NCI-H1048 (cell line): ENCODE measurements at regions not wholly inside any gene's neighbourhood (a gene's known extent, or its start where the extent isn't known, plus 50 kb on each side); places are given as distances from the start of the nearest gene placed in this dataset.

Source experiments
- DNase-seq: peaks from one replicate; lab custom pipeline; 2025; lab: John Stamatoyannopoulos, UW

DNA sequence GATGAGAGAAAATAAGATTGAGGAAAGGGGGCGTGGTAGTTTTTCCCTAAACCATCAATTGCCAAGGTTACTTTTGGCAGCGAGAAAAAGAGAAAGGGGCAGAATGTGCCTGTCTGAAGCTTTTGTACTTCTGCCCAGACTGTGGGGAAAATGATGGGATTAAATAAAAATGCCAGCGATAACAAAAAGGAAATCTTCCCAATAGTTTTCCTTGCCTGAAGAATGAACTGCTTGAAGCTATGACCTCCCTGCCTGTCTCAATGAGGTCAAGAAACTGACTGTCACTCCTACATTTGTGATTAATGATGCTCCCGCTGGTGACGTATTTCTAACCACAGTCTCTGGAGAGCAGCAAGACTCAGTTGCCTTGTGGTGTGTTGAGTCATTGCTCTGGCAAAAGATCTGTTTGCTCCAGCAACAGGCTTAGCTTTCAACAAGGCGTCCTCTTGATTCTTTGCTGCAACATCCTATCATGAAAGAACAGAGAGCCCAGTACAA, 1051.5 kb downstream of the DIAPH3 start:
- no peak for DNase-seq

DNA sequence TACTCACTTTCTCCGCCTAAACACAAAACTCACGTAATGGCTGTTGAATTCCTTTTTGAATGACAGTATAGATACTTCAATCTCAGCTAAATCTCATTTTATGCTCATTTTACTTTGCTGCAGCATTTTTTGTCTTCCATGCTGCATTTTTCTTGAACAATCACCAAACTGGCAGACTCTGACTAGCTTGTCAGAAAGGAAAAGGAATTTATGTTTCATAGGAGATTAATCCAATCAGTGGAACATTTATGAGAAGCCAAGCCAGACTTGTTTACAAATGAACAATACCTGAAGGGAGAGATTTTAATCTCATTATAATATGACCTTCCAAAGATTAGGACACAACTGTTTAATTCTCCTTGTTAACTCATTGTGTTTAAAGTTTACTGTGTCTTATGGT, 1044.3 kb downstream of the DIAPH3 start:
- DNase-seq = no peak

DNA sequence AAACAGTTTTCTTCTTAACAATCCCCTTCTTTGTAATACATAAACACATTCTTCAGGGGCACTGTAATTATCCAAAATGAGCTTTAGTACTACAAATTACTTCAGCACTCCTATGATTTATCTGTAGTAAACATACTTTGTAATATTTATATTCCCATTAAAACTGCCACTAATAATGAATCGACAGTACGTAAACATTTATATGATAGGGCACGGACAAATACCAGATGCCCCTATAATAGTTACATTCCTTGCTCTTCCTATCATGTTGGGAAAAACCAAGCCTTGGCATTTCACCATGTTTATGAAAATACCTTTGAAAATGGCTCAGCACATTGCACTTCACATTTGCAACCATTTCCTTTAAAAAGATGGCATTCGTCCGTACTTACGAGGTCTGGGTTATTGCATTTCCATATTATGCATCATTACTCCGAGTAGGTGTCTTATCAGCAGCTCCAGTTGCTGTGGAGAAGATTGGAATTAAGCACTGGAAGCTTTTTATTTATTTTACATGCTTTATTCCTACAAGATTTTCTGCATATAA, 1043.4 kb downstream of the DIAPH3 start:
- DNase-seq = no peak

DNA sequence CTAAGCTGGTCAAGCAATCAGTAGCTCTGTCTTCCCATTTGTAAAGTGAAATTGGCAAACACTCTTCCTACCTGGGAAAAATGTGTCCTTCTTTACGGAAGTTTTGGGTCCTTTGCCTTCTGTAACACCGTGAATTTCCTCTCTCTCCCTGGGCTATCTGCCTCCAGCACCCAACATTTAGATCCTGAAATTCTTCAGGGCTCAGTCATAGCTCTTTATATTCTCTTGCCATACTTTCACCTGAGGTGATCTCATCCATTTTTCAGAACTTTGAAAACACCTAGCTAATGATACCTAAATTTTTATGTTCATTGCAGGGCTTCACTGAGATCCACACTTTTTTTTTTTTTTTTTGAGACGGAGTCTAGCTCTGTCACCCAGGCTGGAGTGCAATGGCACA, 1042.2 kb downstream of the DIAPH3 start:
- no peak for DNase-seq

DNA sequence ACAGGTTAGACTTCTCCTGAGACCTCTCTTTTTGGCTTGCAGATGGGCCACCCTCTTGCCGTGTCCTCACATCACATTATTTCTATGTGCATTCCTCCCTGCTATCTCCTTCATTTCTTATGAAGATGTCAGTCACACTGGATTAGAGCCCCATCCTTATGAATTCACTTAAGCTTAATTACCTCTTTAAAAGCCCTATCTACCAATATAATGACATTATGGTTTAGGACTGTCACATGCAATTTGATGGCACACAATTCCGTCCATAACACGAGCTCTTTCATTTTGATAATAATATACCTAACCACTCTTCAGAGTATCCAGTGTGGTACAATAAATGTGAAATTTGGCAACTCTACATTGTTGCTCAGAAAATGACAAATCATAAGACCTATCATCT, 1037.3 kb downstream of the DIAPH3 start:
- no peak for DNase-seq

DNA sequence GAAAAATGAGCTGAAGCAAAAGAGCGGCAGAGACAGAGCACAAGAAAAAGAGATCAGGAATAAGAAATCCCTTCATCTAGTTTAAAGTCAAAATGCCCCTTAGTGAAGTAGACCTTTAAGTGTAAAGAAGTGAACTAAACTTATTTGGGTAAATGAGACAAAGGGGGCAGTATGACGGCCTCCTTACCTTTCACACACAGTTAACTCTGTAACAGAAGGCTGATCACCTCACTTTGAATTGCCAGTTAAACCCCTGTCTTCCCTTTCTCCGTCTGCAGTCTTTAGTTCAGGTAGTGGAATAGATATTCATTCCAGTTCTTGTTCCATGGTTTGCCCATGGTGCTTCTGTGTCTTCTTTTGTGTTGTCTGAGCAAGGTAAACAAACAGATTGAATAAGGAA, 1029.8 kb downstream of the DIAPH3 start:
- no peak for DNase-seq

DNA sequence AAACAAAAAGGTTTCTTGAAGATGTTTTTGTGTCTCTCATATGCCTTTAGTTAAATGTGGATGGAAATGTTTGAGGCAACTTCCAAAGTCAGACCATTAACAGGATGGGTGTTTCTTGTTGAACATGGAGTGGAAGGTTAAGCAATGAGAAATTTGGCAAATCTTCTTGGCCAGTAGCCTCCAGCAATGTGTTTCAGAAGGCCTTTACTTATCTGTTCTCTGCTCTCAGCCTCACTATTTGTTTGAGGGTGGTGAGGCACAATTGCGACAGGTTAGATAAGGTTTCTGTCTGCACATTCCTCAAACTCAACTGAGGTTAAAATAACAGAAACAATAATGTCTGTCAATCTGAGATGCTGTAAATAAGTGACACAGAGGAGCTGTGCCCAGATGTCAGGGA, 1019.0 kb downstream of the DIAPH3 start:
- no peak for DNase-seq

DNA sequence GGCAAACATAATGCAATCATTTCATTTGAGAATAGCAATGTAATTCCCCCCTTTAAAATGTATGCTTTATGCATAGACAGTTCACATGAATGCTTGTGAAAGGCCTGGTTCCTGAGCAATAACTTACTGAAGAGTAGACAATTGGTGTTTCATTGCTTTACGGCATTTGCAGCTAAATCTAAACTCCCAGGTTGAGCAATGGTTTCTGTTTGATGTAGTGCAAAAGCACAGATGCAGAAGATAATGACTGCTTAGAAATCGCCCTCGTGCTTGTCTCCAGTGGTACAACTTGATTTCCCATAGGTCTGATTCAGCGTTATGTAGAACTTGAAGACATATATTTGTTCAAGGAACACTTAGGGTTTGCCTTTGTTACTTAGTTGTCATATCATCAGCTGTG, 1018.3 kb downstream of the DIAPH3 start:
- DNase-seq = no peak

DNA sequence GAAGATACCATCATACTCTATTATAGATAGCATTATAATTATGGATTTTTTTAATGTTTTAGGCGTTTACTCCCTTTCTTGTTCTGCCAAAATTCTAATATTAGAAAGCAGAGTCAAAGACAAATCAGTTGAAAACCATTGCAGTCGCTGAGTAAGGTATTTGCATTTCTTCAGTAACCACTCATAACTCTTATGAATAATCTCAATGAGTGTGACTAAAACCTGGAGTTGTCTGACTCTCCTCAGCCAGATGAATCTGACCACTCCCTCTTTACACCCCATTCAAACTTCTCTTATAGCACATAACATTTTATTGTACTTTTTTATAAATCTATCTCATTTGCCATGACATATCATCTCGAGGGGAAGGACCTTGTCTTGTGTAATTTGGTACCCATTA, 1006.5 kb downstream of the DIAPH3 start:
- no peak for DNase-seq

DNA sequence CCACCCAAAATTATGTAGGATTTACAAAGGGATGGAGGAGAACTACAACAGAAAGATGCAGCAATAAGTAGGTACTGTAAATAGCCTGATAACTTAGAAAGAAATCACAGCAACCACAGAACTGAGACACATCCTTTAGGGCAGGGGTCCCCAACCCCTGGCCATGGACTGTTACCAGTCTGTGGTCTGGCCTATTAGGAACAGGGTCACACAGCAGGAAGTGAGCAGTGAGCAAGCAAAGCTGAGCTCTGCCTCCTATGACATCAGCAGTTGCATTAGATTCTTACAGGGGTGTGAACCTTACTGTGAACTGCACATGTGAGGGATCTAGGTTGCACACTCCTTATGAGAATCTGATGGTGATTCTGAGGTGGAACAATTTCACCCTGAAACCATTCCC, 997.6 kb downstream of the DIAPH3 start:
- DNase-seq = no peak

DNA sequence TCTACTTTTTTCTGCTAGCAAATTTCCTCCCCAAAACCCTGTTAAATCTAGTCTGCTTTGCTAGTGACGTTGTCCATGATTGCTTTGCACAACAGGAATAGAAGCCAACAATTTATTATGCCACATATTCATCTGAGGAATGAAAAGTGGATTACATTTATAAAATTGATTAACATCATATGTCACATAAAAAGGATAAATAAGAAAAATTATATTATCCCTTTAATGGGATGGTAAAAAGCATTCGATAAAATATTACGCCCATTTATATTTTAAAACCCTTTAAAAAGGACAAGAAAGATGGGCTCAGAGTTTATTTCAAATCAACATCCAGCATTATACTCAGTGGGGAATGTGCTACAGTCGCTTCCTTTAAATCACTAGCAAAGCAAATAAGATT, 991.7 kb downstream of the DIAPH3 start:
- DNase-seq = no peak

DNA sequence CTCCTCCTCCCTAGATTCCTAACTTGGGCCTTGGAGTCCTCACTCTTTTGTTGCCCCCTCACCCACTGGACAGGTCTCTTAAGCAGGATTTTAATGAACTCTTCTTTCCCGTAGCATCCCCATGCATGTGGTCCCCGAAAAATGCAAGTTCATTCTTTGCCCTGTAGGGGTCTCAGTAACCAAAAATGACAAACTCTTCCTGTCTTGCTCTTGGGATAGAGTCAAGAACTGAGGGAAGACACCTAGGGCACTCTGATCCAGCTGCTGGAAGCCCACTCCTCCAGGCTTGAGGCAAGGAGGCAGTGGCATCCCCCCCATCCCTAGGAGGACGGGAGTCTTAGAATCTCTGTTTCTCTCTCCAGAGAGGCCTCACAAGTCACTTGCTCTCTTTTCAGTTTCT, 987.0 kb downstream of the DIAPH3 start:
- DNase-seq = no peak

DNA sequence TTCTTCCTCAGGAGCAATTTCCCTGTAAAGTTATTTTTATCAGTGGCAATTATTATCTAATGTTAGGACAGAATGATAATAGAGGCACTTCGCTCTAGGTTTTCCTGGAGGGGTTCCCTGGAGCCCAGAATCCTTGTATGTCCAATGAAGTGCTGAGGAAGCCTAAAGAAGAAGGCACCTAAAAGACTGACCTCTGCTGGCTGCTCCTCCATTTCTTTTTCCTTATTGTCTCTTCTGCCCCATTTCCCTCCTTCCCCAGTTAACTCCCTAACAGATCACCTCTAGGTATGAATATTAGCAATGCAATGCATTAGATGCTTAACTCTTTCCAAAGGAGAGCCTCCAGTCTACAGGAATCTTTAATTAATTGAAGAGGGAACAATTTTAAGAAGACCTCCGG, 985.4 kb downstream of the DIAPH3 start:
- DNase-seq = no peak

DNA sequence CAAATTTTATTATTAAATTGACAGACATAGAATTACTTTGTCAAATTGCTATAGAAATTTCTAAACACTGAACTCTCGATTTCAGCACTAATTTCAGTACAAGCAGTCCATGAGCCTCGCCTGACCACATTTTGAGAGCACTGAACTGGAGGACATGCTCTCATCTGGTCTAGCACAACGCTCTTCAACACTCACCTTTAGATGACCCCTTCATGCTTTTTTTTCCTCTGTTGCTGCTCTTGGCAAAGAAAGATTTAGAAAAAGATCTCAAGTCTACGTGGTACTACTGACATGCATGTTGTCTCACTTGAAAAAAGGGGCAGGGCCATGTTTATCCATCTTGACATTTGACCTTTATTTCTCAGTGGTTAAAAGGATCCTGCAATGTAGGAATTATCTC, 981.5 kb downstream of the DIAPH3 start:
- no peak for DNase-seq

DNA sequence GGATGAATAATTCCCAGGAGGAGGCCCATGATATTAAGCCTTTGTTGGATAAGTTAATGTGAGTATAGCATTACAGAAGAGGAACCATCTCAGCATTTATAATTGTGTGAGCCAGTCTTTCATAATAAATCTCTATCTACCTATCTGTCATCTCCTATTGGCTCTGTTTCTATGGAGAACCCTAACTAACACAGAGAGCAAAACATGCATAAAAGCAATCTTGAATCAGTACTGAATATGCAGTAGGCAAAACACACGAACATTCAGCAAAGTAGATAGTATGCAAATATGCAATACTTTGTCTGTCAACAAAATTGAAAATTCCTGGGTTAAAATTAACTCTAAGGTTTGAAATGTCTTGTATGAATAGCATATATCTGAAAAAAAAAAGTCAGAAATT, 966.3 kb downstream of the DIAPH3 start:
- DNase-seq = no peak

DNA sequence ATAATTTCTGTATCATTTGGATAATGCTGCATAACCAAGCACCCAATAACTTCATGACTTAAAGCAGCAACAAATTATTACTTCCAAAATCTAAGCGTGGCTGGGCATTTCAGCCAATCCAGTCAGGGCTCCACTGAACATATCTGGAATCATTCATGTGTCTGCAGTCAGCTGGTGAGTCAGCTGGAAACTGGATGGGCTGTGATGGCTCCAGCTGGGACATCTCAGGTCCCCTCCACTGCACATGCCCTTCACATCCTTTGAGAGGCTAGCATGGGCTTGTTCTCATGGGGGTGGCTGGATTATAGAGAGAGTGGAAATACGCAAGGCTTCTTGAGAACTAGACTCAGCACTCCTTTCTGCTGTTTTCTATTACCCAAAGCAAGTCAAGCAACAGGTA, 961.9 kb downstream of the DIAPH3 start:
- no peak for DNase-seq

DNA sequence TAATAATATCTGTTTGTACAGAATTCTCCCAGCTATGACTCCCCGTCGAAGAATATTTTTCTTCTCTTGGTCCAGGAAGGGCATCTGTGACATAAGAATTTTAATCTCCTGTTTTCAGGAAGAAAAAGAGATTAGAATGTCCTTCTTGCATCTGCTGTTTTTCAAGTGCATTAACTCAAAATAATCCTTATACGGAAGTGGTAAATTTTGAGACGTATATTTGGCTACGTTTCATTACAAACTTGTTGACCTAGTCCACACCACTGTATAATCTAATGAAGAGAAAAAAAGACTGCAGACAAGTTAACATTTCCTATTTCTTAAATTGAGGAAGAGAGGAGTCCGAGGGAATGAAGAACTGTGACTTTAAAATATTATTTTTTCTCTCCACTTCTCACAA, 959.9 kb downstream of the DIAPH3 start:
- no peak for DNase-seq

DNA sequence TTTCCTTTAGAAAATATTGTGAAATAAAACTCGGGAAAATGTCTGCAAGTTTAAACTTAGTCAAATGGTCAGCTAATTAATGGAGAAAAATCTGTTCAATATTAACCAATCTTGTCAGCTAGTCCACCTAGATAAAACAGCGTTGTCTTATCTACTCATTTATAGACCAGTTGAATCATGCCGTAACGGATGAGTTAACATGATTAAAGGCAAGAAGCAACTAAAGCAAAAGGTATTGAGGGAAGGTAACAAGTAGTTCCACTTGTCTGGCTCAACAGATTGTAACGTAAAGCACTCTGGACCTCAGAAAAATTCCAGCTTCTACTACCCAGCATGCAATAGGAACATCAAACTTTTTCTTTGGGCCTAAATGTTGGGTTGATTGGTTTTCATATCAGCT, 958.2 kb downstream of the DIAPH3 start:
- no peak for DNase-seq

DNA sequence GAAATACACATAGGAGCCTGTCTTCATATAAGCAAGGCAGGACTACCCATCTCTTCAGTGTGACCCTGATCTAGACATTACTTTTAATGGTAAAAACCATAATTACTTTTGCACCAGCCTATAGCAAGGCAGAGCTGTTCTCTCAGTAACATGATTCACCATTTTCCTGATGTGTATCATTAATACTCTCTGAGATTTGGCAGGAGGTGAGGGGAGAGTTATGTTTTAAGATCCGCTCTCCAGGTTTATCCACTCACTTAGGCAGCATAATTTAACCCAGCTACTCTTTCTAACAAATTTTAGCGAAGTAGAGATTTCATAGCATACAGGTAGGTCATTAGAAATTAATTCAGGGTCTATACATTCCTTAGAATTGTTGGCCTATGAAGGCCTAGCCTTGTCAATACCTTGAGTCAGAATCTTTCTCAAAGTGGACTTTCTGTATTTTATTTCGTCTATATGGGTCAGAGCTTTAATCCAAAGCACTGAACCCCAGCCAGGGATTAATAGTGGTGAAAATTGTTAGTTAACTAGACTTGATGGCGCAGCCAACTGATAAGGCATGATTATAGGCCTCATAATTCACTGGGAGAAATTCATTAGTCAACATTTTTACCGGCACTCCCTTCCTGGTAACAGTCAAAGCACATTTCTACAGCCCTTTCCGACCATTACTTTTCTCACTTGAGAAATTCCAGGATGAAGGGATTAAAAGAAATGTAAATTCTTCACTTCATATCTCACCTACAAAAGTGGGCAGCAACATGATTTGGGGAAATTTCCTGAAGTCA, 955.1 kb downstream of the DIAPH3 start:
- no peak for DNase-seq

DNA sequence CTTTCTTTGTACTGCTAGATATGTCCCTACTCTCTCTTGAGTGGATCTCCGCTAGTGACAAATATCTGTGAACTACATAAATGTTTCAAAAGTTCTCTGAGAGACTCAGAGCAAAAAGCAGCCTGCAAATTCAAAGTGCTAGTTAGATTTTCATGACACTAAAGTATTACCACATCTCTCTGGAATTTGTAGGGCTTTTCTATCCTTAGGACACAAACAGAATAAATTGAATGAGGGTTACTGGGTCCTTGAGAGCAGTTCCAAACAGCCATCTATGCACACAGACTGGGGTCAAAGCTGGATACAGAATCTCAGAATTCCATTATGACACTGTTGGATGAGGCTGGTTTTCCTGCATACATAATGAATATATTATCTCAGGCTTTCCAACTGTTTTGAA, 953.2 kb downstream of the DIAPH3 start:
- no peak for DNase-seq

DNA sequence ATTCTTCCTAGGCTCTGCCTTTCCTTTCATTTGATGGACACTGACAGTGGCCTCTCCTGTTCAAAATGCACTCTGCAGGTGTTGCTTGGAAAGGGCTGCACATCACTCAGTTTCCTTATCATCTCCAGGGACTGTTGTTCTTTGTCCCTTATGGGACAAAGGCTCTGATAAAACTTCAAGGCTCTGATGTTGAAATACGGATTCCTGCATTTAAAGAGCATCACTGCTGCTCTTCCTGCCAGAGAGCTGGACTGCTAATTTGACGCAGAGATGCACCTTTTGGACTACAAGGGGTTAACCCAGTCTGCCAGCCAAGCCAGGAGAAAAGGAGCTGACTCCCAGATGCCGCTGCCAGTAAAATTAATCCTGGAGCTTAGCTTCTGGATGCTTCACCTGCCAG, 952.1 kb downstream of the DIAPH3 start:
- no peak for DNase-seq

DNA sequence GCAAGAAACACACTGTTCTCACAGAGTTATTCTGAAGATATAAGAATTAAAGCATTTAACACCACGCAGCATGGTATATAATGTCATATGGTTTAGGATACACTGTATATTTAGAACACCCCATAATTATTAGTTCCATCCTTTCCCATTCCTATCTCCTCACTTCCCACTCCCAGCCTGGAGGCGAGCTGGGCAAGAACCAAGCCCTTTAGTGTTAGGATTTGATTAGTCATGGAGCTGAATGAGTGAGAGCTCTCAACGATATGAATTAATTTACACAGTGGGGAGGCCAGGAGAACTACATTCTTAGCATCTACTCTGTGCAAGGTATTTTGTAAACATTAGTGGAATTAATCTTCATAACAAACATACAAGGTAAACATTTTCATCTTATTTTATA, 934.3 kb downstream of the DIAPH3 start:
- no peak for DNase-seq

DNA sequence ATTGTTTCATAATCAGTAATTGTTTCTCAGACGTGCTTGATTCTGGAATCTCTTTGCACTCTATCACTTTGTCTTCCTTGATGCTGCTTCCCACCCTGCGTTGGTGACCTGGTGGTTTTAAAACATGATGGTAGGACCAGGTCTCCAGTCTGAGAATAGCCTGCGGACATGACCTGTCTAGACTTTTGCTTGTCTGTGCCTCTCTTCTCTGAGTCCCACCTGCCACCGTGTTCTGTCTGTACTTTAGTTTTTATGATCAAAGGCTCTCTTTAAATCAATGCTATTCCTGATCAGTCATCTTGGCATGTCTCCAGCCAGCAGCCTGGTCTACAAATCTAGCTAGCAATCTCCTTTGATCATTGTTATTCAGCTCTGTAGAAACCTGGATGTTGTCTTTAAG, 933.9 kb downstream of the DIAPH3 start:
- DNase-seq = no peak
